HG03521 (cell line): ENCODE measurements at regions not wholly inside any gene's neighbourhood (a gene's known extent, or its start where the extent isn't known, plus 50 kb on each side); places are given as distances from the start of the nearest gene placed in this dataset.
"Not testable (repeated sequence)": the region's sequence is repeated elsewhere in the genome, so short reads cannot be mapped to it uniquely, and the experiment has no call there.

Experiments
- ATAC-seq: cut with Tn5 transposase; IDR thresholded peaks from one replicate; pipeline ENCODE4 v1.9.1; 2021; ENCODE audit warnings: mild to moderate bottlenecking, moderate library complexity; ENCODE audit not compliant: unreplicated experiment

DNA sequence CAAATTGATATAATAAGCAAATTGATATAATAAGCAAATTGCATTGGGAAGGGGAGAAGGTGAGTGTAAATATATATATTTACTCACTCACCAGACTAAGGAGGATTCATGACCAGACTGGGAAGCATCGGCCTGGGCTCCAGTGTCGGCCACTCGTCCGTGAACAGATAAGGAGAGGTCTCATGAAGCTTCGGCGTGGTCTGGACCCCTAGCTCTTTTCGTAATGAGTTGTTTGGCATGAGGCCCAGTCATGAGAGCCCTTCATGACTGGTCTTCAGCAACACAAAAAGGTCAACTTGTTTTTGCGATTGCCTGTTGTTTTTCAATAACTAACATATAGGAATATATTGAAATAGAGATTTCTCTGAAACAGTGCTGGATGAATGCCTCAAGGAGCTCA, 222.9 kb upstream of the KCNK2 start:
- no peak for ATAC-seq

DNA sequence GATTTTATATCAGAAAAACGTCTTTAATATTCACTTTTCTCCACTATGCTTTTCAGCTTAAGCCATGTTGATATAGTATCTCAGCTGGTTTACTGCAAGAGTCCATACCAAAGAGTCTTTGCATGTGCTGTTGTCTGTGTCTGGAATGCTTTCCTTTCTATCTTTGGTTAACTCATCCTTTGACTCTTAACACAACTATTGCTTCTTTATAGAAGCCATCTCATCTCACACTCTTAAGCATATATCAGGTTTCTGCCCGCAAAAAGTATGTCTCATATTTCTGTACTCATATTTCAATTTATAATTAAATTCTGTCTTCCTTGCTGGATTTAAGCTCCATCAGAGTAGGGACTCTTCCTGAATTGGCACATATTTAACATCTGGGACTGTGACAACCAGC, 220.9 kb upstream of the KCNK2 start:
- ATAC-seq = no peak

GRCh38 chr1:214862421-214862820, 220.1 kb upstream of the KCNK2 start:
- no peak for ATAC-seq

- no peak for ATAC-seq
Observed at GRCh38 chr1:214864896-214865688, 217.4 kb upstream of the KCNK2 start.

DNA sequence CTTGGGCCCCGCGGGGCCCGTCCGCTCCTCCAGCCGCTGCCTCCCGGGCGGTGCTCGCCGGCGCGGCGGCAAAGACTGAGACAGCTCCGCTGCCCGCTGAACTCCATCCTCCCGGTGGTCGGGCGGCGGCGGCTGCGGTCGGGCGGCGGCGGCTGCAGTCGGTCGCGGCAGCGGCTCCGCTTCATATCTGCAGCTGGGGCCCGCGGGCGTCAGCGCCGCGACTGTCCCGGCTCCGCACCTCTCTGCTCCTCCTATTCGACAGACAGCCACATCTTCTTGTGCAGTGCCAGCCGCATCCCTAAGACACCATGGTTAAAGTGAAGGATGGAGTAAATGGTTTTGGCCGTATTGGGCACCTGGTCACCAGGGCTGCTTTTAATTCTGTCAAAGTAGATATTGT, 212.1 kb upstream of the KCNK2 start:
- ATAC-seq = not testable (repeated sequence)

DNA sequence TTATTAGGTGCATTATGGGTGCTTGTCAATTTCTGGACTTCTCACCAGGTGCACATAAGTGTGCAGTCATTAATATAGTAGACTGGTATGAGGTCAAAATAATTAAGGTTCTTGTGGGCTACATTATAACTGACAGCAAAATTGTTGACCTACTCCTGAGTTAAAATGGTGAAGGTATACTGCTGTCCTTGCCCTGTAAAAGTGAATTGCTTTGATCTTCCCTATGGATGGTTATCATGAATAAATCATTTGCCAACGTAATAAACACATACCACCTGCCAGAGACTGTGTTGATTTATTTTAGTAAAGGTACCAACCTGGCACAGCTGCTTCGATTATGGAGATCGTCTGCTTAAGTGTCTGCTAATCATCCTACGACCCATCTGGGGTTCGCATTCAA, 201.6 kb upstream of the KCNK2 start:
- ATAC-seq = no peak

- ATAC-seq = no peak
Observed at GRCh38 chr1:214882616-214883015, 199.9 kb upstream of the KCNK2 start.

DNA sequence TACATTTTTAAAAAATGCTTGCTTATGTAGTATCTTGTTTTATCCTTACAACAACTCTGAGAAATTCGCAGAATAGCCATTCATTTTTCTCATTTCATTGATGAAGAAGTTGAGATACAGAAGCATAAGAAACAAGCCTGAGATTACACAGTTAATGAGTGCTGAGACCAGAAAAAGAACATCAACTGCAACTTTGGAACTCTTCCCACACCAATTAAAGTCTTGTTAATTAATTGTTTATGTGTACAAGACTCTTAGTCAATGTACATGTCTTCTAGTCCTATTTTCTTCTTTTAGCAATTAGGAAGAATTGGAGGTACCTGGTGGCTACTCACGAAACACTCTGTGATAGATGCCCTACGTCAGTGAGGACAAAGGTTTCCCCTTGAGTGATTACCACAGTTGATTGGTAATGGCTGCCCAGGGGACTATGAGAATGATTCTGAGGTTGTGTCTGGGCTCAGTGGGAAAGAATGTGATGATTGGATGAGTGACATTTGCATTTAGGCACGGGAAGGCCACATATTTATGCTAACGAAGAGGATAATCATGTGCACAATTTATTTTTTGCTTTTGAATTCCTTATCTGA, 187.4 kb upstream of the KCNK2 start:
- no peak for ATAC-seq

- no peak for ATAC-seq
Observed at GRCh38 chr1:214896921-214897320, 185.6 kb upstream of the KCNK2 start.

GRCh38 chr1:214897581-214897980, 185.0 kb upstream of the KCNK2 start:
- ATAC-seq = no peak

- ATAC-seq = no peak
Observed at GRCh38 chr1:214898161-214898560, 184.4 kb upstream of the KCNK2 start.

- ATAC-seq = no peak
Observed at GRCh38 chr1:214898718-214899117, 183.8 kb upstream of the KCNK2 start.

GRCh38 chr1:214899908-214900460, 182.6 kb upstream of the KCNK2 start:
- ATAC-seq = no peak

DNA sequence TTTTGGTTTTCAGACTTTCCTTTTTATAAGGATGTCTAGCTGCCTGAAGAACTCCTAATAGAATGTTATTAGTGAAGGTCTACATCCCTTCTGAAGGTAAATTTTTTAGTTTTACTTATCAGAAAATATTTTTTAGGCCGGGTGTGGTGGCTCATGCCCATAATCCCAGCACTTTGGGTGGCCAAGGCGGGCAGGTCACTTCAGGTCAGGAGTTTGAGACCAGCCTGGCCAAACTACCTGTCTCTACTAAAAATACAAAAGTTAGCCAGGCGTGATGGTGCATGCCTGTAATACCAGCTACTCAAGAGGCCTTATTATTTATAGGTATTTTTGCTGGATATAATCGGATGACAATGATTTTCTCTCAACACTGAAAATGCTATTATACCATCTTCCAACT, 181.9 kb upstream of the KCNK2 start:
- no peak for ATAC-seq

GRCh38 chr1:214901718-214902117, 180.8 kb upstream of the KCNK2 start:
- no peak for ATAC-seq

- no peak for ATAC-seq
Observed at GRCh38 chr1:214902636-214903320, 179.8 kb upstream of the KCNK2 start.

DNA sequence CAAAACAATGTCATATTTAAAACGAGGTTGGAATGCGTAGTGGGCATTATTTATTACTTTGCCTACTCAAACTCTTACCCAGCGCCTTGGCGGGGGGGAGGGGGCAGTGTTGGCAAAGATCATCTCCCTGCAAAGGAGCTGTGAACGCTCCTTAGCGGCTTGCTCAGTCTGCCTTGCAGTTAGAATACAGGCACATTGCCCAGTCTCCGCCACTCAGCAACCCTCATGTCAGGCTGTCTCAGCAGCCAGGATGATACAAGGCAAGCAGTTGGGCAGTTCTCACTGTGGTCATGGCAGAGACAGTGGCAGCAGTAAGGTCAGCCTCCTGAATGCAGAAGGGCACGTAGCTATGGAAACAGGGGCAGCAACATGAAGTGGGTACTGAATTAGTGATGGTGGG, 170.4 kb upstream of the KCNK2 start:
- ATAC-seq = no peak

DNA sequence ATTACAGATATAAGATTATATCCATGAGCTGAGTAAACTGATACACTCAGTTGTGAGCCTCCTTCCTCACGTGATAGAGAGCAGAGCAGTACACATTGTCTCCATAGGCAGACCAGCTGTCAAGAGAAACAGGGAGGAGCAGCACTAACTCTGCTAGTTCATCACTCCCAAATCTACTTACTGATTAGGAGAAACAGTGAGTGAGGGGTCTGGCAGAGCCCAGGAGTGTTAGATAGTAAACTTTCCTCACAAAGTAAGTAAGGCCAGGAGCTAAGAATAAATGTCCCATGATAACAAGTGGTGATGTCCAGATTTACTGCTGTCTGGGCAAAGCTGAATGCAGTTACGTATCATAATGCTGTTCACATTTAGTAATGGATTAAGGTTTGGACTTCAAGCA, 168.6 kb upstream of the KCNK2 start:
- no peak for ATAC-seq

DNA sequence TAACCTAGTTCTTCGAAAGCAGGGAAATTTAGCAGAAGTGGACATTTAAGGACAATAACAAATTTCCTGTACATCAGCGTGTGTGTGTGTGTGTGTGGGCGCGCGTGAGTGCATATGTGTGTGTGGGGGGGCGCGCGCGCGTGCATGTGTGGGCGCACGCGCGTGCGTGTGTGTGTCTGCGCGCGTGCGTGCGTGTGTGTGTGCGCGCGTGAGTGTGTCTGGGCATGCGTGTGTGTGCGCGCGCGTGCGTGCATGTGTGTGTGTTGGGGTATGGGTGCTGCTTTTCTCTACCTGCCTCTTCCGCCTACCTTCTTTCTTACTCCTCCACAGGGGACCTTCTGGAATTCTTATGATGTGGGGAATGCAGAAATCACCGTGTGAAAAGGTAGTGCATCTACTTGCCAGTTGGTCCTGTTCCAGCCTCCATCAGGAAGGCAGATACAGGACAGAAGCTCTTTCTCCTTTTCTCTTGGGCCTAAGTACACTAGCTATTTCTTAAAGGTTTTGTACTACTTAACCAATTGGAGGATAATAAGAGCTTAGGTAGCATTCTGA, 165.4 kb upstream of the KCNK2 start:
- no peak for ATAC-seq

DNA sequence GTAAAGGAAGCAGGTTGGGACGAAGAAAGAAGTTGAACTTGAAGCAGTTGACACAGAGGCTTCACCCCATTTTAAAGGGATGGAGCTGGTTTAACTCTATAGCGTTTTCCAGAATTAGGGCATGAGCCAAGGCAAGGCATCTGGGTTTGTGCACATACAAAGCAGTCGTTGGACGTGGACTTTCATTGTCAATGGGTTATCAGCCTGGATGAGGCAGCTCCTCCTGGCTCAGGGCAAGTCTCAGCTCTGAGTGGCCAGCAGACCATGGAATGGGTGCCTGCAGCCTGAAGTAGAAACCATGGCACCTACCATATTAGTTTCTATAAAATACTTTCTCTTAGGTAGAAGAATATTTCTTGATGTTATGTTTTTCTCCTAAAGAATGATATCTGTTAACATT, 163.8 kb upstream of the KCNK2 start:
- no peak for ATAC-seq

- no peak for ATAC-seq
Observed at GRCh38 chr1:214920337-214920736, 162.2 kb upstream of the KCNK2 start.
